H1 (cell line): ENCODE measurements at regions not wholly inside any gene's neighbourhood (a gene's known extent, or its start where the extent isn't known, plus 50 kb on each side); places are given as distances from the start of the nearest gene placed in this dataset.

ENCODE experiments used
- CTCF ChIA-PET: fragments of 300-600 bp; sonication (Branson Sonifier 250); formaldehyde crosslinking; loops from one replicate; lab custom pipeline; 2021; ENCODE audit not compliant: partially characterized antibody; lab: Charles Lee
- POLR2A ChIA-PET: fragments of 300-600 bp; sonication (Branson Sonifier 250); formaldehyde crosslinking; loops from one replicate; lab custom pipeline; 2021; ENCODE audit warnings: inconsistent platforms; ENCODE audit not compliant: partially characterized antibody; lab: Charles Lee
- DNase-seq, 2 experiments: peaks; one replicate each; pipeline versions ENCODE4 v3.0.0 to v3.0.0-alpha.2; 2010 to 2022; ENCODE audit warnings: low spot score in 2 of 2, low read depth in 1 of 2, mixed read lengths in 1 of 2
- FAIRE-seq: peaks from 2 replicates; lab custom pipeline; 2011; peaks lifted over from hg19 to GRCh38; lab: Jason Lieb, UNC
- H2AFZ ChIP-seq: 2 replicates; pipeline ENCODE4 v1.8.1; 2012; ENCODE audit warnings: low read length, inconsistent platforms
- H2AK5ac ChIP-seq: 2 replicates; pipeline ENCODE4 v1.6.1; 2013; ENCODE audit warnings: low read depth, low read length
- H2BK120ac ChIP-seq: replicated peaks from 2 replicates; pipeline ENCODE3; 2013; ENCODE audit warnings: low read depth, low read length, inconsistent platforms
- H2BK12ac ChIP-seq: 2 replicates; pipeline ENCODE4 v1.6.1; 2013; ENCODE audit warnings: low read depth, low read length
- H2BK15ac ChIP-seq: 2 replicates; pipeline ENCODE4 v1.6.1; 2013; ENCODE audit warnings: low read length
- H2BK20ac ChIP-seq: 2 replicates; pipeline ENCODE4 v1.6.1; 2013; ENCODE audit warnings: low read length
- H2BK5ac ChIP-seq: 2 replicates; pipeline ENCODE4 v1.6.1; 2013; ENCODE audit warnings: low read depth, low read length
- H3K14ac ChIP-seq: 2 replicates; pipeline ENCODE4 v1.6.1; 2013; ENCODE audit warnings: inconsistent platforms; ENCODE audit not compliant: insufficient read length
- H3K18ac ChIP-seq: 2 replicates; pipeline ENCODE4 v1.6.1; 2013; ENCODE audit warnings: low read length; ENCODE audit errors: extremely low read depth
- H3K23ac ChIP-seq: 2 replicates; pipeline ENCODE4 v1.6.1; 2013; ENCODE audit warnings: inconsistent platforms; ENCODE audit not compliant: insufficient read length
- H3K23me2 ChIP-seq: 2 replicates; pipeline ENCODE4 v1.6.1; 2013; ENCODE audit warnings: low read depth, low read length
- H3K27ac ChIP-seq: 2 replicates; pipeline ENCODE4 v1.6.1; 2011; ENCODE audit warnings: low read depth, low read length, inconsistent platforms
- H3K27me3 ChIP-seq, 4 experiments: replicated peaks in 1 of 4; 1 replicate in 1 of 4; 2 replicates in 3 of 4; pipeline versions ENCODE4 v1.6.1 to v1.8.1; 2011 to 2013; ENCODE audit warnings: low read length in 3 of 4, mild to moderate bottlenecking in 3 of 4, inconsistent platforms in 2 of 4, mixed read lengths in 2 of 4, moderate library complexity in 1 of 4; ENCODE audit not compliant: control insufficient read depth in 3 of 4, insufficient read depth in 3 of 4; ENCODE audit errors: extremely low read depth in 1 of 4
- H3K36me3 ChIP-seq, 4 experiments: 2 replicates each; pipeline versions ENCODE4 v1.6.1 to v1.8.1; 2011 to 2013; ENCODE audit warnings: mild to moderate bottlenecking in 4 of 4, low read length in 3 of 4, moderate library complexity in 2 of 4, control low read depth in 1 of 4, inconsistent platforms in 1 of 4; ENCODE audit not compliant: insufficient read depth in 4 of 4, control insufficient read depth in 2 of 4
- H3K4ac ChIP-seq: replicated peaks from 2 replicates; pipeline ENCODE3; 2013; ENCODE audit warnings: low read length, low read depth, mixed read lengths, inconsistent platforms; ENCODE audit not compliant: insufficient read length
- H3K4me1 ChIP-seq, 4 experiments: replicated peaks in 1 of 4; 1 replicate in 1 of 4; 2 replicates in 3 of 4; pipeline versions ENCODE4 v1.6.1 to v1.8.1; 2011 to 2013; ENCODE audit warnings: low read length in 3 of 4, inconsistent platforms in 2 of 4, mixed read lengths in 1 of 4; ENCODE audit not compliant: insufficient read depth in 4 of 4, control insufficient read depth in 3 of 4
- H3K4me2 ChIP-seq, 2 experiments: 2 replicates each; pipeline versions ENCODE4 v1.6.1 to v1.8.1; 2011 to 2013; ENCODE audit warnings: low read depth in 2 of 2, low read length in 2 of 2, control low read depth in 1 of 2, inconsistent platforms in 1 of 2, mild to moderate bottlenecking in 1 of 2; ENCODE audit not compliant: insufficient read depth in 1 of 2
- H3K4me3 ChIP-seq, 4 experiments: fragments of 200-600, 300-600 bp in 1 of 4; sonication (generic), shearing (Covaris generic), sonication (Bioruptor Twin) in 1 of 4; 2 replicates each; pipeline versions ENCODE4 v1.5.1 to v1.8.1; 2011 to 2016; ENCODE audit warnings: low read length in 4 of 4, low read depth in 3 of 4, control low read depth in 2 of 4, inconsistent platforms in 2 of 4, mild to moderate bottlenecking in 2 of 4, mixed read lengths in 1 of 4, moderate library complexity in 1 of 4; ENCODE audit not compliant: insufficient read depth in 2 of 4; ENCODE audit errors: extremely low read depth in 1 of 4
- H3K56ac ChIP-seq: replicated peaks from 2 replicates; pipeline ENCODE3; 2013; ENCODE audit warnings: low read depth, mild to moderate bottlenecking, mixed read lengths, low read length, inconsistent platforms; ENCODE audit not compliant: insufficient read length
- H3K79me1 ChIP-seq: 2 replicates; pipeline ENCODE4 v1.6.1; 2013; ENCODE audit warnings: low read depth, low read length, control low read depth
- H3K79me2 ChIP-seq, 2 experiments: 2 replicates each; pipeline versions ENCODE4 v1.6.1 to v1.8.1; 2012 to 2013; ENCODE audit warnings: low read length in 2 of 2, mild to moderate bottlenecking in 2 of 2, inconsistent platforms in 1 of 2; ENCODE audit not compliant: insufficient read depth in 2 of 2, control insufficient read depth in 1 of 2
- H3K9ac ChIP-seq, 4 experiments: replicated peaks in 1 of 4; 1 replicate in 1 of 4; 2 replicates in 3 of 4; pipeline versions ENCODE4 v1.6.1 to v1.8.1; 2011 to 2013; ENCODE audit warnings: low read depth in 3 of 4, low read length in 3 of 4, control low read depth in 2 of 4, mild to moderate bottlenecking in 2 of 4, moderate library complexity in 2 of 4, inconsistent platforms in 1 of 4; ENCODE audit errors: extremely low read depth in 1 of 4
- H3K9me3 ChIP-seq, 2 experiments: 2 replicates each; pipeline versions ENCODE4 v1.6.1 to v1.8.1; 2012 to 2013; ENCODE audit warnings: mild to moderate bottlenecking in 2 of 2, moderate library complexity in 2 of 2, control low read depth in 1 of 2, inconsistent platforms in 1 of 2, low read depth in 1 of 2, low read length in 1 of 2, mixed read lengths in 1 of 2; ENCODE audit not compliant: insufficient read depth in 2 of 2
- H4K20me1 ChIP-seq, 2 experiments: replicated peaks in 1 of 2; 2 replicates each; pipeline versions ENCODE3 to v1.8.1; 2011 to 2013; ENCODE audit warnings: inconsistent platforms in 2 of 2, low read length in 2 of 2, mild to moderate bottlenecking in 1 of 2; ENCODE audit not compliant: insufficient read depth in 2 of 2, control insufficient read depth in 1 of 2
- H4K5ac ChIP-seq: 2 replicates; pipeline ENCODE4 v1.6.1; 2013; ENCODE audit warnings: low read length, low read depth, mixed read lengths, inconsistent platforms; ENCODE audit not compliant: insufficient read length
- H4K8ac ChIP-seq: 2 replicates; pipeline ENCODE4 v1.8.0; 2013; ENCODE audit warnings: mild to moderate bottlenecking, moderate library complexity, low read length, inconsistent platforms; ENCODE audit not compliant: insufficient read depth; ENCODE audit errors: extremely low read depth
- H4K91ac ChIP-seq: replicated peaks from 2 replicates; pipeline ENCODE3; 2013; ENCODE audit warnings: low read length, mixed read lengths, inconsistent platforms; ENCODE audit not compliant: insufficient read length
- CBX5 ChIP-seq: fragments of 300-800, 300-1000 bp; sonication (generic); IDR thresholded peaks from 2 replicates; pipeline ENCODE4 v1.7.1; 2016; ENCODE audit warnings: antibody characterized with exemption, low read length, low read depth
- CHD1 ChIP-seq: IDR thresholded peaks from 2 replicates; pipeline ENCODE4 v1.6.1; 2012; ENCODE audit warnings: low read depth, low read length, improper control_type of control experiment
- CTBP2 ChIP-seq: IDR thresholded peaks from 2 replicates; pipeline ENCODE4 v1.7.0; 2011; ENCODE audit warnings: borderline replicate concordance, mild to moderate bottlenecking, moderate library complexity, mixed read lengths, low read length; ENCODE audit not compliant: insufficient read depth, insufficient read length
- FOSL1 ChIP-seq: IDR thresholded peaks from 2 replicates; pipeline ENCODE4 v1.6.1; 2011; ENCODE audit warnings: mild to moderate bottlenecking, low read depth, low read length, moderate library complexity; ENCODE audit not compliant: insufficient read depth
- NRF1 ChIP-seq: IDR thresholded peaks from 2 replicates; pipeline ENCODE4 v1.6.1; 2011; ENCODE audit warnings: mild to moderate bottlenecking, low read depth, low read length, improper control_type of control experiment
- POLR2AphosphoS5 ChIP-seq: IDR thresholded peaks from 2 replicates; pipeline ENCODE4 v1.6.1; 2011; ENCODE audit warnings: low read depth, low read length
- RNF2 ChIP-seq: fragments of 200-900, 300-1000 bp; sonication (generic); IDR thresholded peaks from 2 replicates; pipeline ENCODE4 v1.7.1; 2016; ENCODE audit warnings: borderline replicate concordance, low read depth, mild to moderate bottlenecking, antibody characterized with exemption, low read length; ENCODE audit not compliant: poor library complexity, severe bottlenecking; ENCODE audit errors: missing control alignments
- SP2 ChIP-seq: IDR thresholded peaks from 2 replicates; pipeline ENCODE4 v1.6.1; 2012; ENCODE audit warnings: mild to moderate bottlenecking, low read length, inconsistent platforms
- TAF1 ChIP-seq: IDR thresholded peaks from 2 replicates; pipeline ENCODE4 v1.6.1; 2011; ENCODE audit warnings: mild to moderate bottlenecking, low read depth, low read length
- TAF7 ChIP-seq: optimal IDR thresholded peaks from 2 replicates; pipeline ENCODE3; 2011; ENCODE audit warnings: low read depth, mild to moderate bottlenecking, inconsistent platforms, low read length, moderate library complexity, borderline replicate concordance
- WGBS, 2 experiments: shearing (Covaris generic) in 1 of 2; methylation state at CpG; one replicate each; pipeline versions ENCODE4 v1.1.6 to v1.1.7; 2013 to 2015; ENCODE audit warnings: low lambda C conversion rate in 2 of 2, mixed read lengths in 2 of 2, inconsistent platforms in 1 of 2, low coverage in 1 of 2, missing lambda C conversion rate in 1 of 2; ENCODE audit not compliant: insufficient replicate concordance in 2 of 2, insufficient coverage in 1 of 2, insufficient read length in 1 of 2; ENCODE audit errors: extremely low coverage in 1 of 2, missing lambda C conversion rate in 1 of 2; 5-methylcytosine and 5-hydroxymethylcytosine counted together

DNA sequence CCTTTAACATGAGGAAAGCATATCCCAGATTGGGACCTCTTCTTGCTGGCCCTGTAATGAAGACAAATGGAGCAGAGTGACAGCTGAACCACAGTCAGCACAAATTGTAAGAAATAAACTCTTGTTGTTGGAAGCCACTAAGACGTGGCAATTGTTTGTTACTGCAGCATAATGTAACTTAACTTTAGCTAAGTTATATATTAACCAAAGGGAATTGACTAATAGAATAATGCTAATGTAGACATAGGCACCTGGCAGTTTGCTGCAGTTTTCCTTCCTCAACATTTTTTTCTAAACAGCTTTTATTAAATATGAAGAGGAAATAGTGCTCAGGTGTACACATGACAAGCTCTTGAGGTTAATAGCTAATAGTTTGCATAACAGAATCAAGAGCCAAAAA is 300.7 kb upstream of the SLC30A5 start:
- H2BK5ac ChIP-seq, result no peak overlapping the region
- H3K4ac ChIP-seq, result no peak overlapping the region
- no peak overlapping the region for H3K4me2 ChIP-seq
- CTCF ChIA-PET, result no interaction called here
- no peaks in the 10 kb centered on the region for H4K20me1 ChIP-seq
- POLR2A ChIA-PET, result no interaction called here
- H2BK15ac ChIP-seq, result no peak overlapping the region
- no peaks in the 10 kb centered on the region for H3K79me1 ChIP-seq
- H3K9me3 ChIP-seq, result peaks cover 0 to 2% of the 10 kb centered on the region in 2 experiments; a peak in 1 of 4 replicates
- H3K9ac ChIP-seq, result no peak overlapping the region
- no peak overlapping the region for H2BK20ac ChIP-seq
- no peak overlapping the region for H3K56ac ChIP-seq
- H2AFZ ChIP-seq, result no peak overlapping the region
- peaks cover 0 to 4% (median 2%) of the 10 kb centered on the region in 4 experiments; a peak in 4 of 7 replicates for H3K4me1 ChIP-seq
- H2BK12ac ChIP-seq, result no peak overlapping the region
- H3K27ac ChIP-seq, result no peak overlapping the region
- 95% methylated on average over 1 of the region's 1 CpG; no CpG with 5 or more reads in 1 of the 2 experiments for WGBS, 2 experiments
- H2BK120ac ChIP-seq, result no peak overlapping the region
- no peaks in the 10 kb centered on the region for H3K36me3 ChIP-seq
- no peak overlapping the region for H3K23ac ChIP-seq
- FAIRE-seq (no peak), DNase-seq (no peak)
- no peaks in the 10 kb centered on the region for H3K79me2 ChIP-seq
- peaks cover 0 to 13% (median 5%) of the 10 kb centered on the region in 4 experiments; a peak in 4 of 7 replicates for H3K27me3 ChIP-seq
- no peak overlapping the region for H2AK5ac ChIP-seq
- TF ChIP-seq NRF1 (no peak), SP2 (no peak), TAF7 (no peak), CHD1 (no peak), CTBP2 (no peak), POLR2AphosphoS5 (no peak), CBX5 (no peak), FOSL1 (no peak), TAF1 (no peak), RNF2 (no peak)
- H3K23me2 ChIP-seq, result no peaks in the 10 kb centered on the region; the same call in 1 of the 2 replicates
- H4K5ac ChIP-seq, result no peak overlapping the region
- no peak overlapping the region for H3K18ac ChIP-seq
- no peak overlapping the region for H3K4me3 ChIP-seq
- no peak overlapping the region for H3K14ac ChIP-seq
- no peak overlapping the region for H4K8ac ChIP-seq
- H4K91ac ChIP-seq, result no peak overlapping the region
